GM23338 (cell line): ENCODE measurements at regions not wholly inside any gene's neighbourhood (a gene's known extent, or its start where the extent isn't known, plus 50 kb on each side); places are given as distances from the start of the nearest gene placed in this dataset.
A peak's percentile ranks its signal among the peaks of the same experiment; 100 is the strongest.

Experiments
- ATAC-seq: fragments of 200-7000 bp; cut with Tn5 transposase; 3 replicates; pipeline ENCODE4 v1.9.1; 2020
- DNase-seq: peaks from one replicate; pipeline ENCODE4 v3.0.0-alpha.2; 2015; ENCODE audit warnings: low spot score
- H2AFZ ChIP-seq: fragments of 200-600 bp; sonication (generic); 2 replicates; pipeline ENCODE4 v1.8.0; 2016; ENCODE audit warnings: antibody characterized with exemption, mild to moderate bottlenecking, moderate library complexity
- H3F3A ChIP-seq: fragments of 200-600 bp; sonication (generic); replicated peaks from 2 replicates; pipeline ENCODE4 v1.8.0; 2017; ENCODE audit warnings: antibody characterized with exemption, mixed run types, low read depth
- H3K27ac ChIP-seq: fragments of 200-600 bp; sonication (generic); 2 replicates; pipeline ENCODE4 v1.6.1; 2016; ENCODE audit warnings: low read depth
- H3K27me3 ChIP-seq: fragments of 200-600 bp; sonication (generic); 2 replicates; pipeline ENCODE4 v1.8.0; 2016; ENCODE audit warnings: mild to moderate bottlenecking, mixed run types, moderate library complexity; ENCODE audit not compliant: insufficient read depth
- H3K36me3 ChIP-seq: fragments of 200-600 bp; sonication (generic); 2 replicates; pipeline ENCODE4 v1.8.0; 2016; ENCODE audit warnings: mild to moderate bottlenecking; ENCODE audit not compliant: insufficient read depth
- H3K4me1 ChIP-seq: fragments of 200-600 bp; sonication (generic); 2 replicates; pipeline ENCODE4 v1.8.0; 2016; ENCODE audit warnings: mild to moderate bottlenecking, moderate library complexity; ENCODE audit not compliant: insufficient read depth
- H3K4me2 ChIP-seq: fragments of 200-600 bp; sonication (generic); 2 replicates; pipeline ENCODE4 v1.7.1; 2017; ENCODE audit warnings: mixed run types
- H3K4me3 ChIP-seq: fragments of 200-600 bp; sonication (generic); 2 replicates; pipeline ENCODE4 v1.6.1; 2016; ENCODE audit warnings: mixed run types
- H3K79me2 ChIP-seq: fragments of 200-600 bp; sonication (generic); replicated peaks from 2 replicates; pipeline ENCODE4 v1.8.0; 2017; ENCODE audit warnings: mild to moderate bottlenecking; ENCODE audit not compliant: insufficient read depth
- H3K9me2 ChIP-seq: fragments of 200-600 bp; sonication (generic); 2 replicates; pipeline ENCODE4 v1.8.0; 2017; ENCODE audit not compliant: insufficient read depth
- H4K20me1 ChIP-seq: fragments of 200-600 bp; sonication (generic); replicated peaks from 2 replicates; pipeline ENCODE4 v1.8.0; 2017; ENCODE audit warnings: mild to moderate bottlenecking; ENCODE audit not compliant: insufficient read depth
- H3K27ac Mint-ChIP-seq: 2 replicates; pipeline ENCODE4 v1.8.0; 2020; ENCODE audit warnings: inconsistent platforms, mild to moderate bottlenecking, moderate library complexity, mixed read lengths
- H3K27me3 Mint-ChIP-seq: 3 replicates; pipeline ENCODE4 v1.8.0; 2022; ENCODE audit warnings: low read depth, mild to moderate bottlenecking, moderate library complexity, mixed read lengths, inconsistent platforms; ENCODE audit not compliant: insufficient read depth, poor library complexity
- H3K36me3 Mint-ChIP-seq: 3 replicates; pipeline ENCODE4 v1.8.0; 2021; ENCODE audit warnings: low read depth, mild to moderate bottlenecking, inconsistent platforms, moderate library complexity, mixed read lengths
- H3K4me1 Mint-ChIP-seq: 3 replicates; pipeline ENCODE4 v1.8.0; 2020; ENCODE audit warnings: mild to moderate bottlenecking, inconsistent platforms, mixed read lengths
- H3K4me3 Mint-ChIP-seq: 3 replicates; pipeline ENCODE4 v1.8.0; 2021; ENCODE audit warnings: moderate library complexity, mild to moderate bottlenecking, inconsistent platforms, mixed read lengths
- H3K9me3 Mint-ChIP-seq: 3 replicates; pipeline ENCODE4 v1.8.0; 2020; ENCODE audit warnings: moderate library complexity, mild to moderate bottlenecking, inconsistent platforms, mixed read lengths
- CREB1 ChIP-seq: fragments of 250-450 bp; sonication (Bioruptor Pico); IDR thresholded peaks from 2 replicates; pipeline ENCODE4 v1.5.0; 2020; ENCODE audit warnings: low read depth, mild to moderate bottlenecking, moderate library complexity
- EZH2 ChIP-seq: fragments of 200-600 bp; sonication (generic); IDR thresholded peaks from one replicate; pipeline ENCODE4 v1.8.0; 2017; ENCODE audit warnings: antibody characterized with exemption, mild to moderate bottlenecking, low read depth; ENCODE audit not compliant: unreplicated experiment
- EZH2phosphoT487 ChIP-seq: fragments of 200-600 bp; sonication (generic); IDR thresholded peaks from one replicate; pipeline ENCODE4 v1.8.1; 2018; ENCODE audit warnings: antibody characterized with exemption; ENCODE audit not compliant: unreplicated experiment
- JUNB ChIP-seq: IDR thresholded peaks from one replicate; pipeline ENCODE4 v1.6.1; 2016; ENCODE audit warnings: antibody characterized with exemption; ENCODE audit not compliant: unreplicated experiment
- NANOG ChIP-seq: IDR thresholded peaks from 2 replicates; pipeline ENCODE4 v1.6.1; 2016; ENCODE audit warnings: antibody characterized with exemption, borderline replicate concordance
- POLR2AphosphoS5 ChIP-seq: IDR thresholded peaks from 2 replicates; pipeline ENCODE4 v1.6.1; 2016; ENCODE audit warnings: antibody characterized with exemption, low read depth
- STAT1 ChIP-seq: IDR thresholded peaks from one replicate; pipeline ENCODE4 v1.6.1; 2016; ENCODE audit warnings: antibody characterized with exemption; ENCODE audit not compliant: unreplicated experiment
- ZNF114 ChIP-seq: fragments of 250-450 bp; sonication (Bioruptor Pico); IDR thresholded peaks from 2 replicates; pipeline ENCODE4 v1.5.0; 2020; ENCODE audit warnings: mild to moderate bottlenecking, moderate library complexity
- ZNF331 ChIP-seq: fragments of 250-450 bp; sonication (Bioruptor Pico); IDR thresholded peaks from 2 replicates; pipeline ENCODE4 v1.5.0; 2020; ENCODE audit warnings: low read depth, mild to moderate bottlenecking, moderate library complexity
- TF ChIP-seq, protein P1 (sequence below), 2 experiments: fragments of 200-600 bp in 1 of 2; sonication (generic) in 1 of 2; conservative IDR thresholded peaks; 2 replicates each; pipeline versions ENCODE4 v1.5.1 to v1.6.1; 2016 to 2017; ENCODE audit warnings: antibody characterized with exemption in 2 of 2, low read depth in 2 of 2, mild to moderate bottlenecking in 2 of 2, moderate library complexity in 1 of 2
- TF ChIP-seq, protein P2 (sequence below): fragments of 250-450 bp; sonication (Bioruptor Pico); IDR thresholded peaks from 2 replicates; pipeline ENCODE4 v1.5.0; 2020; ENCODE audit warnings: mild to moderate bottlenecking, moderate library complexity
- TF ChIP-seq, protein P3 (sequence below): IDR thresholded peaks from 2 replicates; pipeline ENCODE4 v1.6.1; 2016; ENCODE audit warnings: antibody characterized with exemption
- TF ChIP-seq, protein P4 (sequence below): IDR thresholded peaks from one replicate; pipeline ENCODE4 v1.6.1; 2018; ENCODE audit warnings: antibody characterized with exemption; ENCODE audit not compliant: unreplicated experiment

DNA sequence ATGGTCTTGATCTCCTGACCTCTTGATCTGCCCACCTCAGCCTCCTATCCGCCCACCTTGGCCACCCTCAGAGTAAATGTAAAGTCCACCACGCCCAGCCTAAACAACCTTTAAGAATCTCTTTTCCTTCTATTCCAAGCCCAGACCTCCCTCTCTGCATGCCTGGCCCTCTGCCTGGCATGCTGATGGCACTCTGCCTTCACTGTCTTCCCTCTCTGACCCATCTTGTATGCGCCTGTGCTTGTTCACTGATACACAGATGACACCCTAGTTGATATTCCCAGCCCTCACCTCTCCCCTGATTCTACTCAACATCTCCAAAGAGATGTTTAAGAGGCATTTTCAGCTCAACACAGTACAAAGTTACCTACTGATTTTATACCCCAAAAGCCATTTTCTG lies 466.8 kb upstream of the MEX3C start:
- Histone ChIP-seq H3K4me1 (peaks cover 4% of the 10 kb centered on the region), H3K9me2 (0 out of 2 replicates have a peak, but pooled peaks cover 4% of the 10 kb centered on the region), H3K4me3 (no peak overlapping the region), H3K36me3 (no peaks in the 10 kb centered on the region), H3K27me3 (no peaks in the 10 kb centered on the region), H4K20me1 (no peaks in the 10 kb centered on the region), H3K4me2 (no peak overlapping the region), H2AFZ (no peak overlapping the region), H3K27ac (no peak overlapping the region), H3K79me2 (no peaks in the 10 kb centered on the region), H3F3A (no peaks in the 10 kb centered on the region)
- ATAC-seq (no peak), DNase-seq (no peak)
- H3K36me3 Mint-ChIP-seq = no peaks in the 10 kb centered on the region
- H3K4me1 Mint-ChIP-seq = peaks cover 5% of the 10 kb centered on the region; the same call in 2 of the 3 replicates
- peaks cover 1% of the 10 kb centered on the region for H3K27me3 Mint-ChIP-seq
- H3K9me3 Mint-ChIP-seq = no peaks in the 10 kb centered on the region; the same call in 2 of the 3 replicates
- H3K4me3 Mint-ChIP-seq = no peak overlapping the region
- TF ChIP-seq JUNB (no peak), CREB1 (no peak), STAT1 (no peak), ZNF114 (no peak), EZH2 (no peak), NANOG (no peak), POLR2AphosphoS5 (no peak), EZH2phosphoT487 (no peak), ZNF331 (CRISPR knock-in tag) (no peak)
- TF ChIP-seq, protein P1, sequence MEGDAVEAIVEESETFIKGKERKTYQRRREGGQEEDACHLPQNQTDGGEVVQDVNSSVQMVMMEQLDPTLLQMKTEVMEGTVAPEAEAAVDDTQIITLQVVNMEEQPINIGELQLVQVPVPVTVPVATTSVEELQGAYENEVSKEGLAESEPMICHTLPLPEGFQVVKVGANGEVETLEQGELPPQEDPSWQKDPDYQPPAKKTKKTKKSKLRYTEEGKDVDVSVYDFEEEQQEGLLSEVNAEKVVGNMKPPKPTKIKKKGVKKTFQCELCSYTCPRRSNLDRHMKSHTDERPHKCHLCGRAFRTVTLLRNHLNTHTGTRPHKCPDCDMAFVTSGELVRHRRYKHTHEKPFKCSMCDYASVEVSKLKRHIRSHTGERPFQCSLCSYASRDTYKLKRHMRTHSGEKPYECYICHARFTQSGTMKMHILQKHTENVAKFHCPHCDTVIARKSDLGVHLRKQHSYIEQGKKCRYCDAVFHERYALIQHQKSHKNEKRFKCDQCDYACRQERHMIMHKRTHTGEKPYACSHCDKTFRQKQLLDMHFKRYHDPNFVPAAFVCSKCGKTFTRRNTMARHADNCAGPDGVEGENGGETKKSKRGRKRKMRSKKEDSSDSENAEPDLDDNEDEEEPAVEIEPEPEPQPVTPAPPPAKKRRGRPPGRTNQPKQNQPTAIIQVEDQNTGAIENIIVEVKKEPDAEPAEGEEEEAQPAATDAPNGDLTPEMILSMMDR (conservative IDR thresholded peaks at IDR 0.05; ENCODE audit: low read depth in 2 of 2) = no peak
- TF ChIP-seq, protein P2, sequence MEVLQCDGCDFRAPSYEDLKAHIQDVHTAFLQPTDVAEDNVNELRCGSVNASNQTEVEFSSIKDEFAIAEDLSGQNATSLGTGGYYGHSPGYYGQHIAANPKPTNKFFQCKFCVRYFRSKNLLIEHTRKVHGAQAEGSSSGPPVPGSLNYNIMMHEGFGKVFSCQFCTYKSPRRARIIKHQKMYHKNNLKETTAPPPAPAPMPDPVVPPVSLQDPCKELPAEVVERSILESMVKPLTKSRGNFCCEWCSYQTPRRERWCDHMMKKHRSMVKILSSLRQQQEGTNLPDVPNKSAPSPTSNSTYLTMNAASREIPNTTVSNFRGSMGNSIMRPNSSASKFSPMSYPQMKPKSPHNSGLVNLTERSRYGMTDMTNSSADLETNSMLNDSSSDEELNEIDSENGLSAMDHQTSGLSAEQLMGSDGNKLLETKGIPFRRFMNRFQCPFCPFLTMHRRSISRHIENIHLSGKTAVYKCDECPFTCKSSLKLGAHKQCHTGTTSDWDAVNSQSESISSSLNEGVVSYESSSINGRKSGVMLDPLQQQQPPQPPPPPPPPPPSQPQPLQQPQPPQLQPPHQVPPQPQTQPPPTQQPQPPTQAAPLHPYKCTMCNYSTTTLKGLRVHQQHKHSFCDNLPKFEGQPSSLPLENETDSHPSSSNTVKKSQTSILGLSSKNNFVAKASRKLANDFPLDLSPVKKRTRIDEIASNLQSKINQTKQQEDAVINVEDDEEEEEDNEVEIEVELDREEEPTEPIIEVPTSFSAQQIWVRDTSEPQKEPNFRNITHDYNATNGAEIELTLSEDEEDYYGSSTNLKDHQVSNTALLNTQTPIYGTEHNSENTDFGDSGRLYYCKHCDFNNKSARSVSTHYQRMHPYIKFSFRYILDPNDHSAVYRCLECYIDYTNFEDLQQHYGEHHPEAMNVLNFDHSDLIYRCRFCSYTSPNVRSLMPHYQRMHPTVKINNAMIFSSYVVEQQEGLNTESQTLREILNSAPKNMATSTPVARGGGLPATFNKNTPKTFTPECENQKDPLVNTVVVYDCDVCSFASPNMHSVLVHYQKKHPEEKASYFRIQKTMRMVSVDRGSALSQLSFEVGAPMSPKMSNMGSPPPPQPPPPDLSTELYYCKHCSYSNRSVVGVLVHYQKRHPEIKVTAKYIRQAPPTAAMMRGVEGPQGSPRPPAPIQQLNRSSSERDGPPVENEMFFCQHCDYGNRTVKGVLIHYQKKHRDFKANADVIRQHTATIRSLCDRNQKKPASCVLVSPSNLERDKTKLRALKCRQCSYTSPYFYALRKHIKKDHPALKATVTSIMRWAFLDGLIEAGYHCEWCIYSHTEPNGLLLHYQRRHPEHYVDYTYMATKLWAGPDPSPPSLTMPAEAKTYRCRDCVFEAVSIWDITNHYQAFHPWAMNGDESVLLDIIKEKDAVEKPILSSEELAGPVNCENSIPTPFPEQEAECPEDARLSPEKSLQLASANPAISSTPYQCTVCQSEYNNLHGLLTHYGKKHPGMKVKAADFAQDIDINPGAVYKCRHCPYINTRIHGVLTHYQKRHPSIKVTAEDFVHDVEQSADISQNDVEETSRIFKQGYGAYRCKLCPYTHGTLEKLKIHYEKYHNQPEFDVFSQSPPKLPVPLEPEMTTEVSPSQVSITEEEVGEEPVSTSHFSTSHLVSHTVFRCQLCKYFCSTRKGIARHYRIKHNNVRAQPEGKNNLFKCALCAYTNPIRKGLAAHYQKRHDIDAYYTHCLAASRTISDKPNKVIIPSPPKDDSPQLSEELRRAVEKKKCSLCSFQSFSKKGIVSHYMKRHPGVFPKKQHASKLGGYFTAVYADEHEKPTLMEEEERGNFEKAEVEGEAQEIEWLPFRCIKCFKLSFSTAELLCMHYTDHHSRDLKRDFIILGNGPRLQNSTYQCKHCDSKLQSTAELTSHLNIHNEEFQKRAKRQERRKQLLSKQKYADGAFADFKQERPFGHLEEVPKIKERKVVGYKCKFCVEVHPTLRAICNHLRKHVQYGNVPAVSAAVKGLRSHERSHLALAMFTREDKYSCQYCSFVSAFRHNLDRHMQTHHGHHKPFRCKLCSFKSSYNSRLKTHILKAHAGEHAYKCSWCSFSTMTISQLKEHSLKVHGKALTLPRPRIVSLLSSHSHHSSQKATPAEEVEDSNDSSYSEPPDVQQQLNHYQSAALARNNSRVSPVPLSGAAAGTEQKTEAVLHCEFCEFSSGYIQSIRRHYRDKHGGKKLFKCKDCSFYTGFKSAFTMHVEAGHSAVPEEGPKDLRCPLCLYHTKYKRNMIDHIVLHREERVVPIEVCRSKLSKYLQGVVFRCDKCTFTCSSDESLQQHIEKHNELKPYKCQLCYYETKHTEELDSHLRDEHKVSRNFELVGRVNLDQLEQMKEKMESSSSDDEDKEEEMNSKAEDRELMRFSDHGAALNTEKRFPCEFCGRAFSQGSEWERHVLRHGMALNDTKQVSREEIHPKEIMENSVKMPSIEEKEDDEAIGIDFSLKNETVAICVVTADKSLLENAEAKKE (CRISPR knock-in tag) = no peak
- TF ChIP-seq, protein P3, sequence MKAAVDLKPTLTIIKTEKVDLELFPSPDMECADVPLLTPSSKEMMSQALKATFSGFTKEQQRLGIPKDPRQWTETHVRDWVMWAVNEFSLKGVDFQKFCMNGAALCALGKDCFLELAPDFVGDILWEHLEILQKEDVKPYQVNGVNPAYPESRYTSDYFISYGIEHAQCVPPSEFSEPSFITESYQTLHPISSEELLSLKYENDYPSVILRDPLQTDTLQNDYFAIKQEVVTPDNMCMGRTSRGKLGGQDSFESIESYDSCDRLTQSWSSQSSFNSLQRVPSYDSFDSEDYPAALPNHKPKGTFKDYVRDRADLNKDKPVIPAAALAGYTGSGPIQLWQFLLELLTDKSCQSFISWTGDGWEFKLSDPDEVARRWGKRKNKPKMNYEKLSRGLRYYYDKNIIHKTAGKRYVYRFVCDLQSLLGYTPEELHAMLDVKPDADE = no peak
- TF ChIP-seq, protein P4, sequence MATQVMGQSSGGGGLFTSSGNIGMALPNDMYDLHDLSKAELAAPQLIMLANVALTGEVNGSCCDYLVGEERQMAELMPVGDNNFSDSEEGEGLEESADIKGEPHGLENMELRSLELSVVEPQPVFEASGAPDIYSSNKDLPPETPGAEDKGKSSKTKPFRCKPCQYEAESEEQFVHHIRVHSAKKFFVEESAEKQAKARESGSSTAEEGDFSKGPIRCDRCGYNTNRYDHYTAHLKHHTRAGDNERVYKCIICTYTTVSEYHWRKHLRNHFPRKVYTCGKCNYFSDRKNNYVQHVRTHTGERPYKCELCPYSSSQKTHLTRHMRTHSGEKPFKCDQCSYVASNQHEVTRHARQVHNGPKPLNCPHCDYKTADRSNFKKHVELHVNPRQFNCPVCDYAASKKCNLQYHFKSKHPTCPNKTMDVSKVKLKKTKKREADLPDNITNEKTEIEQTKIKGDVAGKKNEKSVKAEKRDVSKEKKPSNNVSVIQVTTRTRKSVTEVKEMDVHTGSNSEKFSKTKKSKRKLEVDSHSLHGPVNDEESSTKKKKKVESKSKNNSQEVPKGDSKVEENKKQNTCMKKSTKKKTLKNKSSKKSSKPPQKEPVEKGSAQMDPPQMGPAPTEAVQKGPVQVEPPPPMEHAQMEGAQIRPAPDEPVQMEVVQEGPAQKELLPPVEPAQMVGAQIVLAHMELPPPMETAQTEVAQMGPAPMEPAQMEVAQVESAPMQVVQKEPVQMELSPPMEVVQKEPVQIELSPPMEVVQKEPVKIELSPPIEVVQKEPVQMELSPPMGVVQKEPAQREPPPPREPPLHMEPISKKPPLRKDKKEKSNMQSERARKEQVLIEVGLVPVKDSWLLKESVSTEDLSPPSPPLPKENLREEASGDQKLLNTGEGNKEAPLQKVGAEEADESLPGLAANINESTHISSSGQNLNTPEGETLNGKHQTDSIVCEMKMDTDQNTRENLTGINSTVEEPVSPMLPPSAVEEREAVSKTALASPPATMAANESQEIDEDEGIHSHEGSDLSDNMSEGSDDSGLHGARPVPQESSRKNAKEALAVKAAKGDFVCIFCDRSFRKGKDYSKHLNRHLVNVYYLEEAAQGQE = no peak
- peak overlapping the region; percentile 33; the same call in 1 of the 2 replicates for H3K27ac Mint-ChIP-seq
